NCI-H526 treated with DMSO at 0.1 percent for 48 hours (cell line): ENCODE measurements at regions not wholly inside any gene's neighbourhood (a gene's known extent, or its start where the extent isn't known, plus 50 kb on each side); places are given as distances from the start of the nearest gene placed in this dataset.

Source experiments
- DNase-seq: peaks from one replicate; lab custom pipeline; 2025; lab: John Stamatoyannopoulos, UW

GRCh38 chr22:48370508-48371325, 1457.0 kb downstream of the BRD1 start:
- DNase-seq, result no peak

- DNase-seq, result no peak
Observed at GRCh38 chr22:48369789-48370507, 1457.7 kb downstream of the BRD1 start.

- DNase-seq, result no peak
Observed at GRCh38 chr22:48368975-48369525, 1458.6 kb downstream of the BRD1 start.

- DNase-seq, result no peak
Observed at GRCh38 chr22:48367731-48368130, 1459.9 kb downstream of the BRD1 start.

GRCh38 chr22:48366591-48366990, 1461.1 kb downstream of the BRD1 start:
- no peak for DNase-seq

GRCh38 chr22:48366056-48366455, 1461.6 kb downstream of the BRD1 start:
- DNase-seq, result no peak

- DNase-seq, result no peak
Observed at GRCh38 chr22:48365386-48365785, 1462.3 kb downstream of the BRD1 start.

GRCh38 chr22:48362721-48363404, 1464.8 kb downstream of the BRD1 start:
- DNase-seq, result no peak

- no peak for DNase-seq
Observed at GRCh38 chr22:48361099-48361639, 1466.5 kb downstream of the BRD1 start.

- DNase-seq, result no peak
Observed at GRCh38 chr22:48359613-48359965, 1468.1 kb downstream of the BRD1 start.

GRCh38 chr22:48358886-48359612, 1468.6 kb downstream of the BRD1 start:
- no peak for DNase-seq

- DNase-seq, result no peak
Observed at GRCh38 chr22:48357961-48358360, 1469.7 kb downstream of the BRD1 start.

- DNase-seq, result no peak
Observed at GRCh38 chr22:48357196-48357595, 1470.5 kb downstream of the BRD1 start.

GRCh38 chr22:48356731-48357130, 1470.9 kb downstream of the BRD1 start:
- no peak for DNase-seq

GRCh38 chr22:48354096-48354495, 1473.6 kb downstream of the BRD1 start:
- DNase-seq, result no peak

GRCh38 chr22:48353116-48353947, 1474.3 kb downstream of the BRD1 start:
- DNase-seq, result no peak

- DNase-seq, result no peak
Observed at GRCh38 chr22:48352086-48352911, 1475.4 kb downstream of the BRD1 start.

- DNase-seq, result no peak
Observed at GRCh38 chr22:48351376-48352085, 1476.1 kb downstream of the BRD1 start.

- DNase-seq, result no peak
Observed at GRCh38 chr22:48350456-48350855, 1477.2 kb downstream of the BRD1 start.
